HFF-Myc (cell line): ENCODE measurements at regions not wholly inside any gene's neighbourhood (a gene's known extent, or its start where the extent isn't known, plus 50 kb on each side); places are given as distances from the start of the nearest gene placed in this dataset.

ENCODE experiments used
- DNase-seq: peaks from one replicate; pipeline ENCODE4 v3.0.0-alpha.2; 2011; ENCODE audit warnings: low read depth; ENCODE audit errors: extremely low read depth
- H3K4me3 ChIP-seq: replicated peaks from 2 replicates; pipeline ENCODE4 v1.5.1; 2011; ENCODE audit warnings: low read depth, mild to moderate bottlenecking, control low read depth, low read length
- TF ChIP-seq, protein P1 (sequence below): IDR thresholded peaks from 2 replicates; pipeline ENCODE4 v1.5.1; 2012; ENCODE audit warnings: mild to moderate bottlenecking, low read depth, low read length, control low read depth; ENCODE audit errors: missing control alignments

- no peak for DNase-seq
- no peak overlapping the region for H3K4me3 ChIP-seq
- TF ChIP-seq, protein P1, sequence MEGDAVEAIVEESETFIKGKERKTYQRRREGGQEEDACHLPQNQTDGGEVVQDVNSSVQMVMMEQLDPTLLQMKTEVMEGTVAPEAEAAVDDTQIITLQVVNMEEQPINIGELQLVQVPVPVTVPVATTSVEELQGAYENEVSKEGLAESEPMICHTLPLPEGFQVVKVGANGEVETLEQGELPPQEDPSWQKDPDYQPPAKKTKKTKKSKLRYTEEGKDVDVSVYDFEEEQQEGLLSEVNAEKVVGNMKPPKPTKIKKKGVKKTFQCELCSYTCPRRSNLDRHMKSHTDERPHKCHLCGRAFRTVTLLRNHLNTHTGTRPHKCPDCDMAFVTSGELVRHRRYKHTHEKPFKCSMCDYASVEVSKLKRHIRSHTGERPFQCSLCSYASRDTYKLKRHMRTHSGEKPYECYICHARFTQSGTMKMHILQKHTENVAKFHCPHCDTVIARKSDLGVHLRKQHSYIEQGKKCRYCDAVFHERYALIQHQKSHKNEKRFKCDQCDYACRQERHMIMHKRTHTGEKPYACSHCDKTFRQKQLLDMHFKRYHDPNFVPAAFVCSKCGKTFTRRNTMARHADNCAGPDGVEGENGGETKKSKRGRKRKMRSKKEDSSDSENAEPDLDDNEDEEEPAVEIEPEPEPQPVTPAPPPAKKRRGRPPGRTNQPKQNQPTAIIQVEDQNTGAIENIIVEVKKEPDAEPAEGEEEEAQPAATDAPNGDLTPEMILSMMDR = no peak
Measured at GRCh38 chr20:21583486-21584168, 69.8 kb upstream of the NKX2-2 start.

DNA sequence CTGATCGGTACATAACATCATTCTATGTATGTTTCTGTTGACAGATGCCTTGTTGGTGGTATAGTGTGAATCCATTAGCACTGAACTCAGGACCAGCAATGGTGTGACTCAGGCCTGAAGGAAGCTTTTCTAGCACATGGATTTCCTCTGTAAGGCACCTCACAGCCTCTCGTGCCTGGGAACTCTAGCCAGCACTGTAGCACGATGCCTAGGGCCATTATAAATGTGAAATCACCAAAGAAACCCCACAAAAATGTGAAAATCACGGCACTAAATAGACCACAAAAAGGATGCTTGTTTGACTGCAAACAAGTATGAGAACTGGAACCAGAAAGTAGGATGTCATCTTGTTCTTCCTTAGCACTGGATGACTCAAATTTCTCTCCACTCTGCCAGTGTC lies 63.7 kb upstream of the NKX2-2 start:
- TF ChIP-seq, protein P1 = no peak
- no peak for DNase-seq
- H3K4me3 ChIP-seq = no peak overlapping the region

DNA sequence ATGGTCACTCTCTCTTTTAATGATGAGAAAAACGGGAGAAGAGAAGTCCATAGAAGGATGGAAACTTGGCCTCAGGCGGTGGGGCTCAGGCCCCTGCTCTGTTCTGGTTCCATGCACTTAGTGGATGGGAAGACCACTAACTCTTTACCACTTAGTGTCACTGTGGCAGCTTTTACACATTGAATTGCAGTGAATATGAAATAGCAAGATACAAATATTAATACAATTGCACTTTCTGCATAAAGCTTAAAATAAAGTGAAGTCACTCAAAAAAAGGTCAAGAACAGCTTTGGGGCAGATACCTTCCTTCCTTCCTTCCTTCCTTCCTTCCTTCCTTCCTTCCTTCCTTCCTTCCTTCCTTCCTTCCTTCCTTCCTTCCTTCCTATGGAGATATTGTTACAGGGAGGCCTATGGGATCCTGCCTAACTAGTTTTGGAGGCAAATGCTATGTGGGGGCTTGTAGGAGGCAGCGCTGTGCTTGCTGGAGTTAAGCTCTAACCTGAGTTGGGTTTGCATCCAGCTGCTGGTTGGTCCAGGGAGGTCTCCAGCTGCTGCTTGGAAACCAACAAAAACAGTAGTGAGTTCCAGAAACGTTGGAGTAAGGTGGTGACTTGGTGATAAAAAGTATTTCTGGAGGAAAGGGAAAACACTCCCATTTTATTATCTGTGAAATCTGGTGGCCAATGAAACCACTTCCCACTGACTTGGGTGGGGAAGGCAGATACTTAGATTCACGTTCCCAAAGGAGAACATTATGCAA lies 62.3 kb upstream of the NKX2-2 start:
- no peak for DNase-seq
- TF ChIP-seq, protein P1 = no peak

GRCh38 chr20:21575167-21575566 lies 61.3 kb upstream of the NKX2-2 start:
- DNase-seq = no peak
- TF ChIP-seq, protein P1 = no peak

More for the DNA sequence above, 62.3 kb upstream of the NKX2-2 start:
- no peak overlapping the region for H3K4me3 ChIP-seq

GRCh38 chr20:21574443-21574842 lies 60.6 kb upstream of the NKX2-2 start:
- H3K4me3 ChIP-seq = no peak overlapping the region
- TF ChIP-seq, protein P1 = no peak
- no peak for DNase-seq

More at GRCh38 chr20:21575167-21575566, 61.3 kb upstream of the NKX2-2 start:
- H3K4me3 ChIP-seq = no peak overlapping the region

GRCh38 chr20:21573259-21573658 lies 59.4 kb upstream of the NKX2-2 start:
- TF ChIP-seq, protein P1 = no peak
- no peak for DNase-seq

More at GRCh38 chr20:21573259-21573658, 59.4 kb upstream of the NKX2-2 start:
- no peak overlapping the region for H3K4me3 ChIP-seq
